HepG2 (cell line): ENCODE measurements at regions not wholly inside any gene's neighbourhood (a gene's known extent, or its start where the extent isn't known, plus 50 kb on each side); places are given as distances from the start of the nearest gene placed in this dataset.

Source experiments
- ATAC-seq: fragments of 200-7000 bp; cut with Tn5 transposase; 3 replicates; pipeline ENCODE4 v1.9.1; 2020; ENCODE audit warnings: mild to moderate bottlenecking, moderate library complexity
- BruUV-seq: library from RNA; stranded (reverse); fragments of 400-500 nt; replicated peaks from 2 replicates; lab custom pipeline; 2021; lab: Mats Ljungman, UMichigan
- CTCF ChIA-PET: fragments of 300-600 bp; formaldehyde crosslinking; extraction: SDS; loops from one replicate; lab custom pipeline; 2021; ENCODE audit warnings: low total read pairs, inconsistent platforms, low intra/inter-chr PET ratio; lab: Yijun Ruan, JAX
- POLR2A ChIA-PET: fragments of 350-600 bp; sonication (Branson Sonifier 250); formaldehyde crosslinking; loops from one replicate; lab custom pipeline; 2020; ENCODE audit warnings: antibody characterized with exemption, inconsistent platforms; lab: Yijun Ruan, JAX
- DNase-seq: peaks from one replicate; pipeline ENCODE4 v3.0.0-alpha.2; 2015; ENCODE audit warnings: low spot score
- FAIRE-seq: peaks from 3 replicates; lab custom pipeline; 2011; peaks lifted over from hg19 to GRCh38; lab: Jason Lieb, UNC
- H2AFZ ChIP-seq: one replicate; pipeline ENCODE4 v1.6.1; 2011; ENCODE audit warnings: low read length, inconsistent platforms
- H3K27ac ChIP-seq: fragments of 300-600 bp; 3 replicates; pipeline ENCODE4 v1.8.0; 2011; ENCODE audit warnings: mixed run types, mild to moderate bottlenecking, mixed read lengths, low read length, inconsistent platforms; ENCODE audit not compliant: insufficient read depth; ENCODE audit errors: extremely low read length
- H3K27me3 ChIP-seq, 2 experiments: fragments of 200-600 bp in 1 of 2; 2 replicates in 1 of 2; 3 replicates in 1 of 2; pipeline versions ENCODE4 v1.6.0 to v1.8.0; 2011; ENCODE audit warnings: low read length in 2 of 2, mild to moderate bottlenecking in 2 of 2, moderate library complexity in 2 of 2, inconsistent platforms in 1 of 2; ENCODE audit not compliant: insufficient read depth in 2 of 2, control insufficient read depth in 1 of 2
- H3K36me3 ChIP-seq, 2 experiments: fragments of 200-600 bp in 1 of 2; replicated peaks in 1 of 2; 2 replicates in 1 of 2; 3 replicates in 1 of 2; pipeline versions ENCODE4 v1.5.1 to v1.8.0; 2011; ENCODE audit warnings: low read length in 2 of 2, inconsistent platforms in 1 of 2; ENCODE audit not compliant: insufficient read depth in 2 of 2, control insufficient read depth in 1 of 2
- H3K4me1 ChIP-seq: 2 replicates; pipeline ENCODE4 v1.5.1; 2012; ENCODE audit warnings: low read length, inconsistent platforms; ENCODE audit not compliant: insufficient read depth
- H3K4me2 ChIP-seq: 2 replicates; pipeline ENCODE4 v1.6.0; 2011; ENCODE audit warnings: low read depth, low read length, inconsistent platforms
- H3K4me3 ChIP-seq, 3 experiments: fragments of 200-600 bp in 1 of 3; sonication (generic), shearing (Covaris generic) in 1 of 3; replicated peaks in 1 of 3; 2 replicates each; pipeline ENCODE4 v1.5.1; 2011 to 2016; ENCODE audit warnings: low read length in 3 of 3, inconsistent platforms in 2 of 3, low read depth in 2 of 3, mild to moderate bottlenecking in 2 of 3, control low read depth in 1 of 3, mixed read lengths in 1 of 3; ENCODE audit not compliant: insufficient read depth in 1 of 3
- H3K79me2 ChIP-seq: one replicate; pipeline ENCODE4 v1.6.1; 2011; ENCODE audit warnings: low read length, inconsistent platforms; ENCODE audit not compliant: insufficient read depth
- H3K9ac ChIP-seq: 2 replicates; pipeline ENCODE4 v1.6.0; 2011; ENCODE audit warnings: mild to moderate bottlenecking, low read depth, low read length, inconsistent platforms; ENCODE audit not compliant: insufficient read depth
- H3K9me3 ChIP-seq: 2 replicates; pipeline ENCODE4 v1.5.1; 2012; ENCODE audit warnings: mild to moderate bottlenecking, low read length
- H4K20me1 ChIP-seq: 2 replicates; pipeline ENCODE4 v1.6.0; 2011; ENCODE audit warnings: inconsistent platforms, mild to moderate bottlenecking, low read length, moderate library complexity; ENCODE audit not compliant: insufficient read depth
- ADNP ChIP-seq: sonication (generic); formaldehyde crosslinking; IDR thresholded peaks from 2 replicates; pipeline ENCODE4 v1.4.0; 2020; ENCODE audit warnings: missing genetic modification reagents
- ARID2 ChIP-seq: sonication (generic); formaldehyde crosslinking; IDR thresholded peaks from 2 replicates; pipeline ENCODE4 v1.8.1; 2022; ENCODE audit warnings: mild to moderate bottlenecking, missing genetic modification reagents, borderline replicate concordance
- CBFB ChIP-seq: sonication (generic); formaldehyde crosslinking; IDR thresholded peaks from 2 replicates; pipeline ENCODE4 v1.4.0; 2020; ENCODE audit warnings: missing genetic modification reagents
- ERF ChIP-seq: IDR thresholded peaks from 2 replicates; pipeline ENCODE4 v1.6.1; 2018; ENCODE audit warnings: missing biosample characterization, missing genetic modification reagents
- JARID2 ChIP-seq: sonication (generic); formaldehyde crosslinking; IDR thresholded peaks from 2 replicates; pipeline ENCODE4 v1.8.1; 2023; ENCODE audit warnings: missing genetic modification reagents, inconsistent platforms; ENCODE audit not compliant: insufficient replicate concordance
- KLF12 ChIP-seq: sonication (generic); formaldehyde crosslinking; IDR thresholded peaks from 2 replicates; pipeline ENCODE4 v1.4.0; 2020; ENCODE audit warnings: missing genetic modification reagents, borderline replicate concordance
- MATR3 ChIP-seq: sonication (generic); formaldehyde crosslinking; IDR thresholded peaks from 2 replicates; pipeline ENCODE4 v1.4.0; 2020; ENCODE audit warnings: missing genetic modification reagents
- MAZ ChIP-seq, 2 experiments: sonication (generic) in 1 of 2; formaldehyde crosslinking in 1 of 2; IDR thresholded peaks; 2 replicates each; pipeline versions ENCODE4 v1.5.0 to v1.6.1; 2012 to 2020; ENCODE audit warnings: low read depth in 2 of 2, mild to moderate bottlenecking in 2 of 2, borderline replicate concordance in 1 of 2, improper control_type of control experiment in 1 of 2, low read length in 1 of 2, missing genetic modification reagents in 1 of 2, moderate library complexity in 1 of 2
- MXI1 ChIP-seq: IDR thresholded peaks from 3 replicates; pipeline ENCODE4 v1.6.1; 2012; ENCODE audit warnings: low read depth, low read length, inconsistent platforms, borderline replicate concordance
- NR0B2 ChIP-seq: sonication (generic); formaldehyde crosslinking; IDR thresholded peaks from 2 replicates; pipeline ENCODE4 v1.4.0; 2020; ENCODE audit warnings: mild to moderate bottlenecking, missing genetic modification reagents
- REL ChIP-seq: sonication (generic); formaldehyde crosslinking; conservative IDR thresholded peaks from 2 replicates; pipeline ENCODE4 v1.8.0; 2022; ENCODE audit warnings: mild to moderate bottlenecking, missing genetic modification reagents, moderate library complexity
- THAP11 ChIP-seq: IDR thresholded peaks from 2 replicates; pipeline ENCODE4 v1.6.1; 2016; ENCODE audit warnings: missing biosample characterization, missing genetic modification reagents
- ZNF30 ChIP-seq: sonication (generic); formaldehyde crosslinking; IDR thresholded peaks from 2 replicates; pipeline ENCODE4 v1.5.0; 2020; ENCODE audit warnings: mild to moderate bottlenecking, missing genetic modification reagents
- ZNF512 ChIP-seq: sonication (generic); formaldehyde crosslinking; IDR thresholded peaks from 2 replicates; pipeline ENCODE4 v1.4.0; 2020; ENCODE audit warnings: mild to moderate bottlenecking, missing genetic modification reagents
- ZNF577 ChIP-seq: sonication (generic); formaldehyde crosslinking; IDR thresholded peaks from 2 replicates; pipeline ENCODE4 v1.4.0; 2020; ENCODE audit warnings: mild to moderate bottlenecking, low read depth, missing genetic modification reagents, borderline replicate concordance
- WGBS: methylation state at CpG from one replicate; pipeline ENCODE4 v1.1.6; 2017; ENCODE audit warnings: low lambda C conversion rate; 5-methylcytosine and 5-hydroxymethylcytosine counted together
- in situ Hi-C: cut with HindIII; loops from 2 replicates; pipeline ENCODE4 v1.10.0; 2017; ENCODE audit warnings: low pct_unique_long_range_greater_than_20kb; ENCODE audit not compliant: extremely low pct_ligation_motif_present
- intact Hi-C: fragments of 100-400 bp; cut with micrococcal nuclease; formaldehyde crosslinking; loops from one replicate; pipeline ENCODE4 v1.10.0; 2022; ENCODE audit not compliant: unreplicated experiment
- TF ChIP-seq, protein P1 (sequence below): sonication (generic); formaldehyde crosslinking; IDR thresholded peaks from 2 replicates; pipeline ENCODE4 v1.4.0; 2020; ENCODE audit warnings: missing genetic modification reagents
- TF ChIP-seq, protein P2 (sequence below): sonication (generic); formaldehyde crosslinking; IDR thresholded peaks from 2 replicates; pipeline ENCODE4 v1.5.1; 2020; ENCODE audit warnings: missing genetic modification reagents, mild to moderate bottlenecking, borderline replicate concordance

- H2AFZ ChIP-seq = no peak overlapping the region
- no peak for TF ChIP-seq CBFB (CRISPR knock-in tag)
- TF ChIP-seq KLF12 (CRISPR knock-in tag) = no peak
- no peak for TF ChIP-seq THAP11 (CRISPR knock-in tag)
- TF ChIP-seq, protein P1, sequence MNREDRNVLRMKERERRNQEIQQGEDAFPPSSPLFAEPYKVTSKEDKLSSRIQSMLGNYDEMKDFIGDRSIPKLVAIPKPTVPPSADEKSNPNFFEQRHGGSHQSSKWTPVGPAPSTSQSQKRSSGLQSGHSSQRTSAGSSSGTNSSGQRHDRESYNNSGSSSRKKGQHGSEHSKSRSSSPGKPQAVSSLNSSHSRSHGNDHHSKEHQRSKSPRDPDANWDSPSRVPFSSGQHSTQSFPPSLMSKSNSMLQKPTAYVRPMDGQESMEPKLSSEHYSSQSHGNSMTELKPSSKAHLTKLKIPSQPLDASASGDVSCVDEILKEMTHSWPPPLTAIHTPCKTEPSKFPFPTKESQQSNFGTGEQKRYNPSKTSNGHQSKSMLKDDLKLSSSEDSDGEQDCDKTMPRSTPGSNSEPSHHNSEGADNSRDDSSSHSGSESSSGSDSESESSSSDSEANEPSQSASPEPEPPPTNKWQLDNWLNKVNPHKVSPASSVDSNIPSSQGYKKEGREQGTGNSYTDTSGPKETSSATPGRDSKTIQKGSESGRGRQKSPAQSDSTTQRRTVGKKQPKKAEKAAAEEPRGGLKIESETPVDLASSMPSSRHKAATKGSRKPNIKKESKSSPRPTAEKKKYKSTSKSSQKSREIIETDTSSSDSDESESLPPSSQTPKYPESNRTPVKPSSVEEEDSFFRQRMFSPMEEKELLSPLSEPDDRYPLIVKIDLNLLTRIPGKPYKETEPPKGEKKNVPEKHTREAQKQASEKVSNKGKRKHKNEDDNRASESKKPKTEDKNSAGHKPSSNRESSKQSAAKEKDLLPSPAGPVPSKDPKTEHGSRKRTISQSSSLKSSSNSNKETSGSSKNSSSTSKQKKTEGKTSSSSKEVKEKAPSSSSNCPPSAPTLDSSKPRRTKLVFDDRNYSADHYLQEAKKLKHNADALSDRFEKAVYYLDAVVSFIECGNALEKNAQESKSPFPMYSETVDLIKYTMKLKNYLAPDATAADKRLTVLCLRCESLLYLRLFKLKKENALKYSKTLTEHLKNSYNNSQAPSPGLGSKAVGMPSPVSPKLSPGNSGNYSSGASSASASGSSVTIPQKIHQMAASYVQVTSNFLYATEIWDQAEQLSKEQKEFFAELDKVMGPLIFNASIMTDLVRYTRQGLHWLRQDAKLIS (CRISPR knock-in tag) = no peak
- no peak for TF ChIP-seq ERF
- TF ChIP-seq MATR3 (CRISPR knock-in tag) = no peak
- TF ChIP-seq ARID2 (CRISPR knock-in tag) = no peak
- TF ChIP-seq ZNF577 (CRISPR knock-in tag) = no peak
- TF ChIP-seq JARID2 (CRISPR knock-in tag) = no peak
- no peak for TF ChIP-seq MAZ (IDR thresholded peaks at IDR 0.05; ENCODE audit: borderline replicate concordance, low read depth, low read length)
- no peak for TF ChIP-seq MAZ (CRISPR knock-in tag; IDR thresholded peaks at IDR 0.05; ENCODE audit: low read depth)
- TF ChIP-seq REL (CRISPR knock-in tag) = no peak
- TF ChIP-seq ZNF512 = no peak
- no peak for TF ChIP-seq MXI1
- TF ChIP-seq ZNF30 (CRISPR knock-in tag) = no peak
- TF ChIP-seq, protein P2, sequence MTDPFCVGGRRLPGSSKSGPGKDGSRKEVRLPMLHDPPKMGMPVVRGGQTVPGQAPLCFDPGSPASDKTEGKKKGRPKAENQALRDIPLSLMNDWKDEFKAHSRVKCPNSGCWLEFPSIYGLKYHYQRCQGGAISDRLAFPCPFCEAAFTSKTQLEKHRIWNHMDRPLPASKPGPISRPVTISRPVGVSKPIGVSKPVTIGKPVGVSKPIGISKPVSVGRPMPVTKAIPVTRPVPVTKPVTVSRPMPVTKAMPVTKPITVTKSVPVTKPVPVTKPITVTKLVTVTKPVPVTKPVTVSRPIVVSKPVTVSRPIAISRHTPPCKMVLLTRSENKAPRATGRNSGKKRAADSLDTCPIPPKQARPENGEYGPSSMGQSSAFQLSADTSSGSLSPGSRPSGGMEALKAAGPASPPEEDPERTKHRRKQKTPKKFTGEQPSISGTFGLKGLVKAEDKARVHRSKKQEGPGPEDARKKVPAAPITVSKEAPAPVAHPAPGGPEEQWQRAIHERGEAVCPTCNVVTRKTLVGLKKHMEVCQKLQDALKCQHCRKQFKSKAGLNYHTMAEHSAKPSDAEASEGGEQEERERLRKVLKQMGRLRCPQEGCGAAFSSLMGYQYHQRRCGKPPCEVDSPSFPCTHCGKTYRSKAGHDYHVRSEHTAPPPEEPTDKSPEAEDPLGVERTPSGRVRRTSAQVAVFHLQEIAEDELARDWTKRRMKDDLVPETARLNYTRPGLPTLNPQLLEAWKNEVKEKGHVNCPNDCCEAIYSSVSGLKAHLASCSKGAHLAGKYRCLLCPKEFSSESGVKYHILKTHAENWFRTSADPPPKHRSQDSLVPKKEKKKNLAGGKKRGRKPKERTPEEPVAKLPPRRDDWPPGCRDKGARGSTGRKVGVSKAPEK (CRISPR knock-in tag) = no peak
- no peak for TF ChIP-seq ADNP (CRISPR knock-in tag)
- TF ChIP-seq NR0B2 (CRISPR knock-in tag) = no peak
Observed at GRCh38 chr7:125491137-125491536, 561.5 kb upstream of the POT1 start.

More at GRCh38 chr7:125491137-125491536, 561.5 kb upstream of the POT1 start:
- Histone ChIP-seq H3K79me2 (no peaks in the 10 kb centered on the region), H3K4me2 (no peak overlapping the region), H3K9ac (no peak overlapping the region), H3K9me3 (no peaks in the 10 kb centered on the region), H3K4me3 (no peak overlapping the region), H3K27me3 (no peaks in the 10 kb centered on the region; a peak in 1 of 5 replicates), H4K20me1 (no peaks in the 10 kb centered on the region), H3K36me3 (no peaks in the 10 kb centered on the region), H3K4me1 (no peaks in the 10 kb centered on the region), H3K27ac (no peak overlapping the region)
- DNase-seq (no peak), ATAC-seq (no peak), FAIRE-seq (no peak)
- intact Hi-C loops = no loop called here
- CTCF ChIA-PET = no interaction called here
- POLR2A ChIA-PET = no interaction called here
- 4% methylated on average over 1 of the region's 1 CpG for WGBS
- in situ Hi-C loops = no loop called here
- BruUV-seq = no TSS peak
